Thoracic aorta (tissue), 2 donors: ENCODE measurements at regions not wholly inside any gene's neighbourhood (a gene's known extent, or its start where the extent isn't known, plus 50 kb on each side); places are given as distances from the start of the nearest gene placed in this dataset.

Experiments used
- ATAC-seq: fragments of 150-250 bp; one replicate; pipeline ENCODE4 v1.8.0; 2017; ENCODE audit warnings: low read depth; ENCODE audit not compliant: insufficient number of reproducible peaks, low FRiP score
- DNase-seq: peaks from one replicate; pipeline ENCODE4 v3.0.0-alpha.2; 2020; ENCODE audit warnings: low spot score
- H3K27ac ChIP-seq, 2 donors: fragments of 200-600 bp; sonication (generic); 1 replicate in 1 of 2; 2 replicates in 1 of 2; pipeline ENCODE4 v1.5.1; 2016; ENCODE audit warnings: mild to moderate bottlenecking in 2 of 2, moderate library complexity in 2 of 2
- H3K27me3 ChIP-seq: fragments of 200-600 bp; sonication (generic); replicated peaks from 2 replicates; pipeline ENCODE4 v1.6.0; 2016; ENCODE audit warnings: mild to moderate bottlenecking; ENCODE audit not compliant: insufficient read depth
- H3K36me3 ChIP-seq: fragments of 200-600 bp; sonication (generic); one replicate; pipeline ENCODE4 v1.5.1; 2016
- H3K4me1 ChIP-seq, 2 donors: fragments of 200-600 bp; sonication (generic); 1 replicate in 1 of 2; 2 replicates in 1 of 2; pipeline versions ENCODE4 v1.5.1 to v1.6.0; 2016; ENCODE audit warnings: low read depth in 2 of 2, mild to moderate bottlenecking in 1 of 2; ENCODE audit not compliant: control insufficient read depth in 1 of 2
- H3K4me3 ChIP-seq: fragments of 200-600 bp; sonication (generic); 2 replicates; pipeline ENCODE4 v1.5.1; 2016; ENCODE audit warnings: mild to moderate bottlenecking
- H3K9me3 ChIP-seq: fragments of 200-600 bp; sonication (generic); 2 replicates; pipeline ENCODE4 v1.5.1; 2016
- TF ChIP-seq, protein P1 (sequence below): fragments of 200-600 bp; sonication (generic); IDR thresholded peaks from one replicate; pipeline ENCODE4 v1.5.1; 2019; ENCODE audit warnings: antibody characterized with exemption

DNA sequence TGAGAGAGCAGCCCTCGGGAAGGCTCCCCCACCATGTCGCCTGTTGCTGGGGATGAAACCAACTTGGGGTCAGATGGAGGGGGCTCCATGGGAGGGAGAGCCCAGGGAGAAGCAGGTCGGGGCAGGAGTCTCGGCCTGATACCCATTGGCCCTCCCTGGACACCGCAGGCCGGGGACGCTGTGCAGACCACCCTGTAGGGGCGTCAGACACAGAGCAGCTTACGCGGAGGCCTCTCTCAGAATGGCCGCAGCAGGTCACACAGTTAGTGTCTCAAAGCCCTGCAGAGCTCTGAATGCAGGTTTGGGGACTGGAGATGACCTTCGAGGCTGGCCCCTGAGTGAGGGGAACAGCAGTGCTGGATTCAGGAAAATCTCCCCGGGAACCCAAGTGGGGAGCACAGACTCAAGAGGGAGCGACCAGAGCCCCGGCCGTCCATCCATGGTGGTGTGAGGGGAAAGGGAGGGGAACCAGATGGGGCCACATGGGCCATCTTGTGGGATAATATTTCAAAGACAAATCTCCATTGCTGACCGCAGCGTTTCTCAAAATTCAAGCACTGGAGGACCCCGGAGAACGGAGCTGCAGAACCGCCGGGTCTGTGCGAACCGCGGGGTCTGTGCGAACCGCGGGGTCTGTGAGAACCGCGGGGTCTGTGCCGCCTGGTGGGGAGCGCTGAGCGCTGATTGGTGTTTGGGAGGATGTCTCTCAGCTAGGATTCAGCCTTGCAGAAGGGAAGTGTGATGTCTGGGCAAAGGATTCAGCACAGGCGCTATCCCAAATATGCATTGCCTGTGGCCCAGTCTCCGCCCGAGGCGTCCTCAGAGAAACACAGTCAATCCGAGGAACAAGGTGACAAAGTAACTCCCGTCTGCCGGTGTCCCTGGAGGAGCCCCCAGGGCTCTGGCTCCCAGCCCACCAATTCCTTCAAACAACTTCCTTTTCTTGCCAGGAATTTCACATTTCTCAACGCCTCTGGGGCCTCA is 324.4 kb upstream of the RTL1 start:
- Histone ChIP-seq H3K4me1 (no peaks in the 10 kb centered on the region), H3K9me3 (no peaks in the 10 kb centered on the region), H3K27ac (no peak overlapping the region), H3K36me3 (no peaks in the 10 kb centered on the region), H3K27me3 (no peaks in the 10 kb centered on the region), H3K4me3 (no peak overlapping the region)
- no peak for ATAC-seq
- no peak for DNase-seq
- TF ChIP-seq, protein P1, sequence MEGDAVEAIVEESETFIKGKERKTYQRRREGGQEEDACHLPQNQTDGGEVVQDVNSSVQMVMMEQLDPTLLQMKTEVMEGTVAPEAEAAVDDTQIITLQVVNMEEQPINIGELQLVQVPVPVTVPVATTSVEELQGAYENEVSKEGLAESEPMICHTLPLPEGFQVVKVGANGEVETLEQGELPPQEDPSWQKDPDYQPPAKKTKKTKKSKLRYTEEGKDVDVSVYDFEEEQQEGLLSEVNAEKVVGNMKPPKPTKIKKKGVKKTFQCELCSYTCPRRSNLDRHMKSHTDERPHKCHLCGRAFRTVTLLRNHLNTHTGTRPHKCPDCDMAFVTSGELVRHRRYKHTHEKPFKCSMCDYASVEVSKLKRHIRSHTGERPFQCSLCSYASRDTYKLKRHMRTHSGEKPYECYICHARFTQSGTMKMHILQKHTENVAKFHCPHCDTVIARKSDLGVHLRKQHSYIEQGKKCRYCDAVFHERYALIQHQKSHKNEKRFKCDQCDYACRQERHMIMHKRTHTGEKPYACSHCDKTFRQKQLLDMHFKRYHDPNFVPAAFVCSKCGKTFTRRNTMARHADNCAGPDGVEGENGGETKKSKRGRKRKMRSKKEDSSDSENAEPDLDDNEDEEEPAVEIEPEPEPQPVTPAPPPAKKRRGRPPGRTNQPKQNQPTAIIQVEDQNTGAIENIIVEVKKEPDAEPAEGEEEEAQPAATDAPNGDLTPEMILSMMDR: no peak

DNA sequence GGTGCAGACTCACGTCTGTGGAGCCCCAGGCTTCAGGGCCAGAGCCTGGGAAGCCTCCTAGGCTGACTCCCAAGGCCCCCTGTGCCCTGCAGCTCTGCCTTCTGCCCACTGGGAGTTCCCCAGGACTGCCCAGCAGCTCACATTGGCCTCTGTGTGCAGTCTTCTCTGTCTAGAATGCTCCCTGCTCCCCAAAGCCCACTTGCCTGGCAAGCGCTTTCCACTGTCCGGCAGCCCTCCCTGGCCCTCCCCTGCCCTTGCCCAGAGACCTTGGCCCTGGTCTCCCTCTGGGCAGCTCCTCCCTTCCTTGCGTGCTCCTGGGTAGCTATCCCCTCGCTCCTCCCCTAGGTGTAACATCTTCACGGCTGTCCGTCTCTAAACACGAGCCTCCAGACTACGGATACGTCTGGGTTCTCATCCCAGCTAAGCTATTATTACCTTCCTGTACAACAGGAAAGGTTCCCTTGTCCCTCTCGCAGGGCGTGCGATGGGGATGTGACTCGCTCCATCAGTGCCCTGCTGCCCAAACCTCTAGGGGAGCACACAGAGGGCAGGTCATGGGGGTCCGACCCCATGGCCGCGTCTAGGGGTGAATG is 325.5 kb upstream of the RTL1 start:
- no peaks in the 10 kb centered on the region for H3K4me1 ChIP-seq
- TF ChIP-seq, protein P1: no peak

DNA sequence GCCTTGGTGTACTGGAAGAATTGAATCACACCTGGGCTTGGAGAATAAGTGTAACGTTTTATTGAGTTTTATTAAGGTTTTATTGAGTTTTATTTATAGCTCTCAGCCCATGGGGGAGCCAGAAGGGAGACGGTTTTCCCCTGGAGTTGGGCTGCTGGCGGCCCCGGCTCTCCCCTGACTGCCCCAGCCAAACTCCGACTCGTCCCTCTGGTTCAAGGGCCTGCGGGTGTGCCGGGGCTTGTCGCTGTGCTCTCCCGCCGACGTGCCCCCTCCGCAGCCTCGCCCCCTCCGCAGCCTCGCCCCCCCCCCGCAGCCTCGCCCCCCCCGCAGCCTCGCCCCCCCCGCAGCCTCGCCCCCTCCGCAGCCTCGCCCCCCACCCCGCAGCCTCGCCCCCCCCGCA is 326.1 kb upstream of the RTL1 start:
- no peaks in the 10 kb centered on the region for H3K36me3 ChIP-seq
- no peak for ATAC-seq
- TF ChIP-seq, protein P1: no peak
- no peaks in the 10 kb centered on the region for H3K4me1 ChIP-seq
- DNase-seq: no peak
- no peak overlapping the region for H3K4me3 ChIP-seq
- no peaks in the 10 kb centered on the region for H3K9me3 ChIP-seq
- no peaks in the 10 kb centered on the region for H3K27me3 ChIP-seq
- H3K27ac ChIP-seq: no peak overlapping the region

More for the DNA sequence above, 325.5 kb upstream of the RTL1 start:
- Histone ChIP-seq H3K27me3 (no peaks in the 10 kb centered on the region), H3K9me3 (no peaks in the 10 kb centered on the region), H3K4me3 (no peak overlapping the region), H3K36me3 (no peaks in the 10 kb centered on the region), H3K27ac (no peak overlapping the region)
- DNase-seq (no peak), ATAC-seq (no peak)

DNA sequence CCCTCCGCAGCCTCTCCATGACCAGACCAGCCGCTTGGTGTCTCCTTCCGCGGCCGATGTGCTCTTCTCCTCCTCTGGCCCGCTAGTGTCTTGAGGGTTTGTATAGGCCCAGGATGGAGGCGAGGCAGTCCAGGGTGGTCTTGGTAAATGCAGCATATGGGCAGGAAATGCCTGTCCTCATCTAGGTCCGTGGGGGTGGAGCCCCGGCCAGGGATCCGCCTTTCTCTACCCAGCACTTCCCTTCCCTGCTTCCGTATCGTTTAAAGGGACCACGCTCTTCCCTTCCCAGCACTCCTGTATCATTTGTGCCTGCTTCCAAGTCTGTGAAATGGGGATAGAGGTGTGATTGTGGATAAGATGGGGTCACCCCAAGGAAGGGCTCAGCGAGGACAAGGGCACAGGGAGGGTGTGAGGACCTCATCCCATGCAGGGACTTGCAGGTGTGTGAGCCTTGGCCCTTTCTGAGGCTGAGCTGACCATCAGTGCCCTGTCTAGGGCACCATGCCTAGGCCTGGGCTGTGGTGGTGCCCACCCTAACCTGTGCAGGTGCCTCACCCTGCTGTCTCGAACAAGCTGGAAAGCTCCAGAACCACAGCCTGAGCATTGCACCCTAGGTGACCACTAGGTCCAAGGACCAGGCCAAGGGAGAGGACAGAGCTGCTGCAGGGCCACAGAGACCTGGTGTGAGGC is 326.8 kb upstream of the RTL1 start:
- H3K4me1 ChIP-seq: no peaks in the 10 kb centered on the region
- TF ChIP-seq, protein P1: no peak
- H3K9me3 ChIP-seq: no peaks in the 10 kb centered on the region
- DNase-seq (no peak), ATAC-seq (no peak)
- H3K27me3 ChIP-seq: no peaks in the 10 kb centered on the region
- H3K4me3 ChIP-seq: no peak overlapping the region
- no peak overlapping the region for H3K27ac ChIP-seq
- H3K36me3 ChIP-seq: no peaks in the 10 kb centered on the region
